ENCODE measurements at regions not wholly inside any gene's neighbourhood (a gene's known extent, or its start where the extent isn't known, plus 50 kb on each side); places are given as distances from the start of the nearest gene placed in this dataset.

DNA sequence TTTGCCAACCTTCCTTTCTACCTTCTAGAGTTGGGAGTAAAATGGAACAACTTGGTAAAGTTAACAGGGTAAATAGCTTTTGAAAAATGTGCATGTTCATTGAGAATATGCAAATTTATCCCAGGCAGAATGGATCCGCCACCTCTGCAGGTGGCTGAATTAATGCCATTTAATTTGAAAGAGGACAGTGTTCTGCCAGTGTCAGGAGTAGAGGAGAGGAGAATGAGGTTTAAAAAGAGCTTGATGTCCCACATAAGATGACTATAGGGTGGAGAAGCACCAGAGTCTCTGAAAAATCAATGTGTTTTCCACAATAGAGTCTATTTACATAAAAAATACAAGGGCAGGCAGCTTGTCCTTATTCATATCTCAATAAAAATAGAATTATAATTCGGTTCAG is 1804.3 kb upstream of the PCDH10 start:
- ATAC-seq (ENCODE audit: low read depth) = no peak
- CTCF ChIA-PET = no interaction called here
- intact Hi-C loops (cut with micrococcal nuclease) = no loop called here

DNA sequence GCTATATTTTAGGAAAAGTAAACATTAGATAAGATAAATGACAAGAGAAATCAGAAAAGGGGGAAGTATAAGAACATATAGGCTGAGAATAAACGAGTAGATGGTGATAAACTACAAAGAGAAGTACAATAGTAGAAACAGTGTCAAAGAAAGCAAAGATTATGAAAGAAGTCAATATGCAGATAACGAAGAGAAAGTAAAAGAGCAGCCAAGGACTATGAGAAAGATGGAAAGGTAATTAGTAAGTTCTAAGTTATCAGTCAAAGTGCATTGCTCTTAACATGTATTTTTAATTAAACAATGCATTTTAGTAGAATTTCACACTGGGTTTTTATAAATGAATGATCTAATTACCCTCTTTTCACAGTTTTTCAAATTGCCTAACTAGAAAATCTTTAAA is 1801.3 kb upstream of the PCDH10 start:
- H3K36me3 ChIP-seq (replicated peaks in 1 of 2; ENCODE audit: control extremely low read depth in 1 of 2, control insufficient read depth in 1 of 2, extremely low read depth in 1 of 2, insufficient read depth in 2 of 2, low read length in 1 of 2) = no peaks in the 10 kb centered on the region
- no peaks in the 10 kb centered on the region for H4K20me1 ChIP-seq (ENCODE audit: control insufficient read depth, insufficient read depth, low read length, poor library complexity, severe bottlenecking)
- Mint-ChIP-seq H3K4me1 (no peaks in the 10 kb centered on the region), H3K27me3 (no peaks in the 10 kb centered on the region), H3K9me3 (ENCODE audit: insufficient read depth) (no peaks in the 10 kb centered on the region), H3K27ac (no peak overlapping the region), H3K4me3 (no peak overlapping the region)
- ChIA-PET POLR2A (no interaction called here), CTCF (no interaction called here)
- TF ChIP-seq, protein P1, sequence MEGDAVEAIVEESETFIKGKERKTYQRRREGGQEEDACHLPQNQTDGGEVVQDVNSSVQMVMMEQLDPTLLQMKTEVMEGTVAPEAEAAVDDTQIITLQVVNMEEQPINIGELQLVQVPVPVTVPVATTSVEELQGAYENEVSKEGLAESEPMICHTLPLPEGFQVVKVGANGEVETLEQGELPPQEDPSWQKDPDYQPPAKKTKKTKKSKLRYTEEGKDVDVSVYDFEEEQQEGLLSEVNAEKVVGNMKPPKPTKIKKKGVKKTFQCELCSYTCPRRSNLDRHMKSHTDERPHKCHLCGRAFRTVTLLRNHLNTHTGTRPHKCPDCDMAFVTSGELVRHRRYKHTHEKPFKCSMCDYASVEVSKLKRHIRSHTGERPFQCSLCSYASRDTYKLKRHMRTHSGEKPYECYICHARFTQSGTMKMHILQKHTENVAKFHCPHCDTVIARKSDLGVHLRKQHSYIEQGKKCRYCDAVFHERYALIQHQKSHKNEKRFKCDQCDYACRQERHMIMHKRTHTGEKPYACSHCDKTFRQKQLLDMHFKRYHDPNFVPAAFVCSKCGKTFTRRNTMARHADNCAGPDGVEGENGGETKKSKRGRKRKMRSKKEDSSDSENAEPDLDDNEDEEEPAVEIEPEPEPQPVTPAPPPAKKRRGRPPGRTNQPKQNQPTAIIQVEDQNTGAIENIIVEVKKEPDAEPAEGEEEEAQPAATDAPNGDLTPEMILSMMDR (IDR thresholded peaks at IDR 0.05) = no peak
- TF ChIP-seq EZH2 (IDR thresholded peaks at IDR 0.05; ENCODE audit: borderline replicate concordance, insufficient read depth, low read depth, low read length, poor library complexity, severe bottlenecking) = no peak
- intact Hi-C loops (cut with micrococcal nuclease) = no loop called here
- no peak overlapping the region for H3K4me3 ChIP-seq (ENCODE audit: control extremely low read depth in 1 of 5, extremely low read depth in 1 of 5, insufficient read depth in 1 of 5, low read depth in 2 of 5, low read length in 4 of 5)
- no peak overlapping the region for H3K27ac ChIP-seq (ENCODE audit: low read length in 2 of 2)
- 17% methylated on average over 1 of the region's 2 CpGs for WGBS (ENCODE audit: insufficient coverage)
- no peak overlapping the region for H2AFZ ChIP-seq (ENCODE audit: insufficient read depth, low read depth, low read length, poor library complexity, severe bottlenecking)
- no peaks in the 10 kb centered on the region for H3K79me2 ChIP-seq (ENCODE audit: control insufficient read depth, insufficient read depth, low read length)
- no peak overlapping the region for H3K9ac ChIP-seq (ENCODE audit: low read length)
- DNase-seq (no peak), ATAC-seq (ENCODE audit: low read depth) (no peak)
- no peak overlapping the region for H3K4me2 ChIP-seq (replicated peaks; ENCODE audit: low read depth, low read length, poor library complexity, severe bottlenecking)
- no peaks in the 10 kb centered on the region for H3K27me3 ChIP-seq (replicated peaks in 1 of 4; ENCODE audit: control extremely low read depth in 1 of 4, control insufficient read depth in 3 of 4, insufficient read depth in 4 of 4, low read length in 3 of 4)
- H3K4me1 ChIP-seq (ENCODE audit: control insufficient read depth in 2 of 2, insufficient read depth in 2 of 2, low read length in 2 of 2) = no peaks in the 10 kb centered on the region
- no peaks in the 10 kb centered on the region for H3K9me3 ChIP-seq (ENCODE audit: control extremely low read depth in 1 of 3, control insufficient read depth in 2 of 3, insufficient read depth in 1 of 3, low read length in 2 of 3)

More for the DNA sequence above, 1804.3 kb upstream of the PCDH10 start:
- H3K4me2 ChIP-seq (replicated peaks; ENCODE audit: low read depth, low read length, poor library complexity, severe bottlenecking) = no peak overlapping the region
- H3K27me3 Mint-ChIP-seq = no peaks in the 10 kb centered on the region
- H3K4me3 Mint-ChIP-seq = no peak overlapping the region
- DNase-seq = no peak
- H3K27me3 ChIP-seq (replicated peaks in 1 of 4; ENCODE audit: control extremely low read depth in 1 of 4, control insufficient read depth in 3 of 4, insufficient read depth in 4 of 4, low read length in 3 of 4) = no peaks in the 10 kb centered on the region
- no peaks in the 10 kb centered on the region for H3K4me1 ChIP-seq (ENCODE audit: control insufficient read depth in 2 of 2, insufficient read depth in 2 of 2, low read length in 2 of 2)
- H3K79me2 ChIP-seq (ENCODE audit: control insufficient read depth, insufficient read depth, low read length) = no peaks in the 10 kb centered on the region
- POLR2A ChIA-PET = no interaction called here
- H3K4me3 ChIP-seq (ENCODE audit: control extremely low read depth in 1 of 5, extremely low read depth in 1 of 5, insufficient read depth in 1 of 5, low read depth in 2 of 5, low read length in 4 of 5) = no peak overlapping the region
- H4K20me1 ChIP-seq (ENCODE audit: control insufficient read depth, insufficient read depth, low read length, poor library complexity, severe bottlenecking) = no peaks in the 10 kb centered on the region
- H3K9me3 ChIP-seq (ENCODE audit: control extremely low read depth in 1 of 3, control insufficient read depth in 2 of 3, insufficient read depth in 1 of 3, low read length in 2 of 3) = no peaks in the 10 kb centered on the region
- H2AFZ ChIP-seq (ENCODE audit: insufficient read depth, low read depth, low read length, poor library complexity, severe bottlenecking) = no peak overlapping the region
- H3K27ac ChIP-seq (ENCODE audit: low read length in 2 of 2) = no peak overlapping the region
- no peaks in the 10 kb centered on the region for H3K36me3 ChIP-seq (replicated peaks in 1 of 2; ENCODE audit: control extremely low read depth in 1 of 2, control insufficient read depth in 1 of 2, extremely low read depth in 1 of 2, insufficient read depth in 2 of 2, low read length in 1 of 2)
- H3K27ac Mint-ChIP-seq = no peak overlapping the region
- H3K4me1 Mint-ChIP-seq = no peaks in the 10 kb centered on the region
- H3K9ac ChIP-seq (ENCODE audit: low read length) = no peak overlapping the region
- H3K9me3 Mint-ChIP-seq (ENCODE audit: insufficient read depth) = no peaks in the 10 kb centered on the region
- TF ChIP-seq EZH2 (IDR thresholded peaks at IDR 0.05; ENCODE audit: borderline replicate concordance, insufficient read depth, low read depth, low read length, poor library complexity, severe bottlenecking) = no peak
- TF ChIP-seq, protein P1 (IDR thresholded peaks at IDR 0.05) = no peak
- 83% methylated on average over 1 of the region's 2 CpGs for WGBS (ENCODE audit: insufficient coverage)

Measured in B cell (primary cell).